Stimulated activated CD4-positive, alpha-beta T cell treated with anti-CD3 and anti-CD28 coated beads, Interleukin-4, amount 100 ng/mL, for 1 hour (primary cell): ENCODE measurements at regions not wholly inside any gene's neighbourhood (a gene's known extent, or its start where the extent isn't known, plus 50 kb on each side); places are given as distances from the start of the nearest gene placed in this dataset.
"Not testable (repeated sequence)": the region's sequence is repeated elsewhere in the genome, so short reads cannot be mapped to it uniquely, and the experiment has no call there.

Source experiments
- DNase-seq: peaks from one replicate; pipeline ENCODE4 v3.0.0-alpha.2; 2020

DNA sequence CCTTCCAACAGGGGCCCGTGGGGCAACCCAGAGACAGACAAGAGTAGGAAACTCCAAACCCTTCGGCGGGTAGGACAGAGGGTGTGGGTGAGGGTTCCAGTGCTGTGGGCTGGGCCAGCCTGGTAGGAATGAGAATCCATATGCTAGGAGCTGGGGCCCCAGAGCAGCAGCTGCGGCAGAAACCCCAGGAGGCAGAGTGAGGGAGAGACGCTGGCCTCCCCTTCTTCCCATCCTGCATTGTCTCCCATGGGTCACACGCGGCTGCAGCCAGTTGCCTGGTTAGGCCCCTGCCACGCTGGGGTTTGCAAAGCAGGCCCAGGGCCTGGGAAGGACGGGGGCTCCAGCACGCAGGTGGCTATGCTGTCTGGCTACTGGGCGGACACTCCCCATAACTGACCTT, 113.1 kb upstream of the CCZ1B start:
- DNase-seq = not testable (repeated sequence)

DNA sequence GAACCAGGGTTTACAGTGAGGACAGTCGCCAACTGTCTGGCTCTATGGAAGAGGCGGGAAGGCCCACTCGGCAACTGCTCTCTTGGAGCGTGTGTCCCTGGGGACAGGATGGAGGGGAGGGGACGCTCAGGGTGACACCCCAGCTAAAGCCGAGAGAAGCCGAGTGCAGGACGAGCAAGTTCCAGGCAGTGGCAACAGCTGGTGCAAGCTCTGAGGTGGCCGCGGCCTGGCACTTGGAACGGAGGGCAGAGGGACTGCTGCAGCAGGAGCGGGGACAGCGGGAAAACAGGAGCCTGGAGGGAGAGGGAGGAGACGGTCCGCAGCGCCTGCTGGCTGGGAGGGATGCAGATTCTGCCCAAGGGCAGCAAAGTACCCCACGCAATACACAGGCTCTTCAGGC, 113.8 kb upstream of the CCZ1B start:
- DNase-seq = not testable (repeated sequence)

DNA sequence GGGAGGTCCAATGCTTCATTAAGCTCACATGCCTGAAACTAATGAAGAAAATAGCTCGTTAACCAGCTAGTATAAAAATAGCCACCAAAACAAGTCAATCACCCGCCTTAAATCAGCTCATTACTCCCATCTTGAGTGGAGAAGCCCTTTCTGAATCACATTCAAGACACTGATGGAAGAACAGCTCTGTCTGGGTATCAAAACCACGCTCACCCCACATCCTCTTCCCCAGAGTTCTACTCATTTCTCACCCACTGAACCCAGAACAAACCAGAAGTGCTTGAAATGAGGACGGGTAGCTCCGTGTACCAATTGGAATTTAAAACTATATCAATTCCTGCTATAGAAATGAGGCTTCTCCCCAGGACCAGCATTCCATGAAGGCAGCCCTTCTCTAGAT, 120.8 kb upstream of the CCZ1B start:
- not testable (repeated sequence) for DNase-seq

DNA sequence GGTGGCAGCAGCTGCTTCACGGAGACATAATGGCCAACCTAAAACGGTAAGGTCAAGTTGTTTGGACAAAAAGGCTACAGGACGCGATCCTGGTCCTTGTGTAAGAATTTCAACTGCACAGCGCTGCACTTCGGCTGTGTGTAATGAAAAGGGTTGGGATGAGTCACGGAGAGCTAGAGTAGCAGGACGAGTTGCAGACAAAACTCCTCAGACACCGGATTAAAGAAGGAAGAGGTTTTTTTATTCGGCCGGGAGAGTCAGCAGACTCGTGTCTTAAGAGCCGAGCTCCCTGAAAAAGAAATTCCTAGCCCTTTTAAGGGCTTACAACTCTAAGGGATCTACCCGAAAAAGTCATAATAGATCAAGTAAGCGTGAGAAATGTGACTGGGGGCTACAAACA, 124.2 kb upstream of the CCZ1B start:
- DNase-seq = not testable (repeated sequence)

DNA sequence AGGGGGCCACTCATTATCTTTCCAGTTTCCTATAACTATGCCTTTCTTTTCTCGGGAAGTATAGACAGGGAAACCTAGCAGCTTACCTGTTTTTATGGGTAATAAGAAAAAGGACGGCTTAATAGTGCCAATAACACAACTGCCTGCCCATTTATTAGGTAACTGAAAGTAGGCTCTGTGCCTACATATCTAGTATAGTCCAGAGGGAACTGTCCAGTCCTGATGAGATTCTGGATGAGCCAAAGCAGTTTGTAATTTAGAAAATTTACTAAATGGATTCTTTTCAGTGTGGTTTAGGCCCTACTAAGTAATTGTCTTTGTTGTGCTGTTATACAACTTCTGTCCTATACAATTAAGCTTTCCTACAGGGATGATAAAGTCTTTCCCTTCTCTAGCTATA, 125.5 kb upstream of the CCZ1B start:
- not testable (repeated sequence) for DNase-seq

DNA sequence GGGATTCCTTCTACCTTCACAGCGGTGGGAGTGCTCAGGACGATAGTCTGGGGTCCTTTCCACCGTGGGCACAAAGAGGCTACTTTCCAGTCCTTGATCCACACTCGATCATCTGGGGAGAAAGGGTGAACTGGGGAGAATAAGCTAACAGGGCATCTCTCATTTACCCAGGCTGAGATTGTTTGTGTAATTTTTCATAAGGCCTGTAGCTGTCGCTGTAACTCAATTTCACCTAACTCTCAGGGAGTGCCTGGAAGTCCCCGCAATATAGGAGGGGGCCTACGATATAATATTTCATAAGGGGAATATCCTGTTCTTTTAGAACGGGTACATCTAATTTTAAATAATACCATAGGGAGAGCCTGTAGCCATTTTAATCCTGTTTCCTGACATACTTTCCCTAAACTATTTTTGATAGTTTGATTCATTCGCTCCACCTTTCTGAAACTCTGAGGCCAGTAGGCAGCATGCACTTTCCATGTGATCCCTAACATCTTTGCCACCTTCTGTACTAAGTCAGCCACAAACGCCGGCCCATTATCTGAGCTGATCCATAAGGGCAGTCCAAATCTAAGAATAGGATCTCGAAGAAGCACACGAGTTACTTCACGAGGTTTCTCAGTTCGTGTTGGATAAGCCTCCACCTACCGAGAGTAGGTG, 127.2 kb upstream of the CCZ1B start:
- not testable (repeated sequence) for DNase-seq

DNA sequence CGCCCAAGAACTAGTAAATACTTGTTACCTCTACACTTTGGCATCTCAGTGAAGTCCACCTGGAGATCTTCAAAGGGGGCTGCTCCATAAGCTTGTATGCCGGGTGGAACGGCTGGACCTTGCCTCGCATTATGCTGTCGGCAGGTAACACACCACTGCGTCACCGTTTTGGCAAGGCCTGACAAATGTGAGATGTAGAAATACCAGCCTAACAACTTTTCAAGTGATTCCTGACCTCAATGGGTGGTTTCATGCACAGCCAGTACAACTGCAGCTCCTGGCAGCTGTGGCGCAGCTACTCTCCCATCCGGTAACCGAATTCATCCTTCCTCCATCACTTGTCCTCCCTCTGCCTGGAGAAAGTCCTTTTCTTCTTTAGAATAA, 127.7 kb upstream of the CCZ1B start:
- not testable (repeated sequence) for DNase-seq

DNA sequence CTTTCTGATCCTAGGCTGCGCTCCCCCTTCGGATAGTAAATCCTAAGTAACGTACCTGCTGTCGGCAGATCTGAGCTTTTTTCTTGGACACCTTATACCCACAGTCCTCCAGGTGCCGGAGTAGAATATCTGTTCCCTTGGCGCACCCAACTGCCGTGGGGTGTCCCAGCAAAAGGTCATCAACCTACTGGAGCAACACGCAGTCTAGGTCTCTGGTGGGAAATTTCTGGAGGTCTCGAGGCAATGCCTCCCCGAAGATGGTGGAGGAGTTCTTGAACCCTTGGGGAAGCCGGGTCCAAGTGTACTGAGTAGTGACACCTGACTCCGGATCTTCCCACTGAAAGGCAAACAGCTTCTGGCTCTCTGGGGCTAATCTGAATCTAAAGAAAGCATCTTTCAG, 129.3 kb upstream of the CCZ1B start:
- DNase-seq = not testable (repeated sequence)

DNA sequence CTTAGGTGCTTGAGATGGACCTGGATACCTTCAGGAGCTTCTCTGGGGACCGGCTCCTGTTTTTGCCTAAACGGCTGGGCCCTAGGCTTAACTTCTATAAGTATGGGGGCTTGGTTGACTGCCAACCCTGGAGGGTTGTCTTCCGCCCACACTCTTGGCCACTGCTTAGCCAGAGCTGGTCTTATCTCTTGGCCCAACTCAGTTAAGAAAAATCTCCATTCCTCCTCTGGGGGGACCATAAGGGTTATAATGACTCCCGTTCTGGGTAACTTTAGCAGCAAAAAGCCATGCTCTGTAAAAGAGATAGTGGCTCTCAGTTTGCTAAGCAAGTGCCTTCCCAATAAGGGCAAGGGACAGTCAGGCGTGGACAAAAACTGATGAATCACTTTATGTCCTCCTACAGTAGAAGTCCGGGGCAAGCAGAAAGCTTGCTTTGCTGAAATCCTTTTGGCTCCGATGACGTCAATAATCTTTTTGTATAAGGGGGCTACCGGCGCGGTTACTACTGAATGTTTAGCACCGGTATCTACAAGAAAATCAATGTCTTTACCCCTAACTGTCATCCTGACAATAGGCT, 130.0 kb upstream of the CCZ1B start:
- DNase-seq = not testable (repeated sequence)

DNA sequence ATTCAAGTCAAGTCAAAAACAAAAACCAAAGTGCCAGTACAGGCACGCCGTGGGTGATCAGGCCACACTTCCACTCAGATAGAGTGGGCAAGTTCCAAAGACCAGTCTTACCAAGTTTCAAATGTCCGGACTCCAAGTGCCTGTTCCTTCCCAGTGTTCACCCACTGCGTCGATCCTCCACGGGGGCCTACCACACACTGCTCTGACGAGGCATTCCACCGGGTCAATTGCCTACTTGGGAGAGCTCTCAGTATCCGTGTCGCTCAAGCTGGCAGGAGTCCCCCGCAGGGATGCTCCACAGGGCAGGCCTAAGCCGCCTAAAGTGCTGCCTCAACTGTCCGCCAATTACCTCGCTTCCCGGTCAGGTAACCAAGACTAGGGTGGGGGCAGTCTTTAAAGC, 132.3 kb upstream of the CCZ1B start:
- not testable (repeated sequence) for DNase-seq

DNA sequence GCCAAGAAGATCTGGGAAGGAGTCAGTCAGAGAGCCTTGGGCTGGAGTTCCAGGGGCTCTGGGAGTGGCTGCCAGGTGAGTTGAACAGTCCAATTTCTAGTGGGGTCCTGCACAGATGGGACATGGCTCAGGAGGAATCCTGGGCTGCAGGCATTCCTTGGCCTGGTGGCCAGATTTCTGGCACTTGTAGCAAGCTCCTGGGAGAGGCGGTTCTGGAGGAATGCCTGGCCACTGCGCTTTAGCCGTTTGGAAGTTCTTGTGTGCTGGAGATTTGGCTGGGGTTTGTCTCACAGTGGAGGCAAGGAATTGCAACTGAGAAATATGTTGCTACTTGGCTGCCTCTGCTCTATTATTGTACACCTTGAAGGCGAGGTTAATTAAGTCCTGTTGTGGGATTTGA, 133.9 kb upstream of the CCZ1B start:
- not testable (repeated sequence) for DNase-seq

DNA sequence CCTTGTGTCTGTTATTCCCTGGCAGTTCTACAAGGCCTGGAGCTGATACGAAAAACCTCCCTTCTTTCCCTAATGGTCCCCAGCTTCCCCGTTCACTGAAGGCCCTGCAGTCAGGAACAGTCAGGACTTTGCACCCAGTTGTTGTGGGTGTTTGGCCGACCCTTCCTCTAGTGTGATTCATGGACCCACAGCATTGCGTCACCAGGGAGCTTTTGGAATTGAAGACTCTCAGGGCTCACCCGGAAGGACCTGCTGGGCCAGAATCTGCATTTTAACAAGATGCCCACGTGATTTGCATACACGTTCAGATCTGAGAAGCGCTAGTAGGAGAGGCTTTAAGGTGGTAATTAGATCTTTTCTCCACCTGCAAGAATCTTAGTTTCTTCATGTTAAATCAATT, 136.8 kb upstream of the CCZ1B start:
- not testable (repeated sequence) for DNase-seq

DNA sequence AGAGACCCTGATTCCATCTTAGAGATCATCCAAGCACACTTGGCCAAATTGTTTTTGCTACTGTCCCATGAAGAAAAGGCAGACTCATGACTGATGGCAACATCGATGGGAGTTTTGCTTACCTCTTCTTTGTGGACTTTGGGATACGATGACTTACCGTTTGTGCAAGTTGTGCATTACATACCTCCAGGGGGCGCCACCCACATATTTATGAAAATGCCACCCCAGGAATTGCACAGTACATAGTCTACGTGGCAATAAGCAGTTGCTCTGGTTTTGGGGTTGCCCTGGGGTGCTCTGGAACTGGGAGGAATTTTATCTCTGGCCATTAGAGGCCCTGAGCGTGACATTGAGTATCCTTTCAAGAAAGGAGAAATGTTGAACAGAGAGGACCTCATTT, 139.0 kb upstream of the CCZ1B start:
- DNase-seq = peak; percentile 61

DNA sequence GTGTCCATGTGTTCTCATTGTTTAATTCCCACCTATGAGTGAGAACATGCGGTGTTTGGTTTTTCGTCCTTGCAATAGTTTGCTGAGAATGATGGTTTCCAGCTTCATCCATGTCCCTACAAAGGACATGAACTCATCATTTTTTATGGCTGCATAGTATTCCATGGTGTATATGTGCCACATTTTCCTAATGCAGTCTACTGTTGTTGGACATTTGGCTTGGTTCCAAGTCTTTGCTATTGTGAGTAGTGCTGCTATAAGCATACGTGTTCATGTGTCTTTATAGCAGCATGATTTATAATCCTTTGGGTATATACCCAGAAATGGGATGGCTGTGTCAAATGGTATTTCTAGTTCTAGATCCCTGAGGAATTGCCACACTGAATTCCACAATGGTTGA, 144.1 kb upstream of the CCZ1B start:
- DNase-seq = not testable (repeated sequence)

DNA sequence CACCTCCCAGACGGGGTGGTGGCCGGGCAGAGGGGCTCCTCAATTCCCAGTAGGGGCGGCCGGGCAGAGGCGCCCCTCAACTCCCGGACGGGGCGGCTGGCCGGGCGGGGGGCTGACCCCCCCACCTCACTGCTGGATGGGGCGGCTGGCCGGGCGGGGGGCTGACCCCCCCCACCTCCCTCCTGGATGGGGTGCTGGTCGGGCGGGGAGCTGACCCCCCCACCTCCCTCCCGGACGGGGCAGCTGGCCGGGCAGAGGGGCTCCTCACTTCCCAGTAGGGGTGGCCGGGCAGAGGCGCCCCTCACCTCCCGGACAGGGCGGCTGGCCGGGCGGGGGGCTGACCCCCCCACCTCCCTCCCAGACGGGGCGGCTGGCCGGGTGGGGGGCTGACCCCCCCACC, 148.8 kb upstream of the CCZ1B start:
- DNase-seq = not testable (repeated sequence)

DNA sequence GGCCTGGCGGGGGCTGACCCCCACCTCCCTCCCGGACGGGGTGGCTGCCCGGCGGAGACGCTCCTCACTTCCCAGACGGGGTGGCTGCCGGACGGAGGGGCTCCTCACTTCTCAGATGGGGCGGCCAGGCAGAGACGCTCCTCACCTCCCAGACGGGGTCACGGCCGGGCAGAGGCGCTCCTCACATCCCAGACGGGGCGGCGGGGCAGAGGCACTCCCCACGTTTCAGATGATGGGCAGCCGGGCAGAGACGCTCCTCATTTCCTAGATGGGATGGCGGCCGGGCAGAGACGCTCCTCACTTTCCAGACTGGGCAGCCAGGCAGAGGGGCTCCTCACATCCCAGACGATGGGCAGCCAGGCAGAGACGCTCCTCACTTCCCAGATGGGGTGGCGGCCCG, 149.3 kb upstream of the CCZ1B start:
- DNase-seq = not testable (repeated sequence)

DNA sequence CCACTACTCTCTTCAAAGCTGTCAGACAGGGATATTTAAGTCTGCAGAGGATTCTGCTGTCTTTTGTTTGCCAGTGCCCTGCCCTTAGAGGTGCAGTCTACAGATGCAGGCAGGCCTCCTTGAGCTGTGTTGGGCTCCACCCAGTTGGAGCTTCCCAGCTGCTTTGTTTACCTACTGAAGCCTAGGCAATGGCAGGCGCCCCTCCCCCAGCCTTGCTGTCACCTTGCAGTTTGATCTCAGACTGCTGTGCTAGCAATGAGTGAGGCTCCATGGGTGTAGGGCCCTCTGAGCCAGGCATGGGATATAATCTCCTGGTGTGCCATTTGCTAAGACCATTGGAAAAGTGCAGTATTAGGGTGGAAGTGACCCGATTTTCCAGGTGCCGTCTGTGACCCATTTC, 151.3 kb upstream of the CCZ1B start:
- not testable (repeated sequence) for DNase-seq

DNA sequence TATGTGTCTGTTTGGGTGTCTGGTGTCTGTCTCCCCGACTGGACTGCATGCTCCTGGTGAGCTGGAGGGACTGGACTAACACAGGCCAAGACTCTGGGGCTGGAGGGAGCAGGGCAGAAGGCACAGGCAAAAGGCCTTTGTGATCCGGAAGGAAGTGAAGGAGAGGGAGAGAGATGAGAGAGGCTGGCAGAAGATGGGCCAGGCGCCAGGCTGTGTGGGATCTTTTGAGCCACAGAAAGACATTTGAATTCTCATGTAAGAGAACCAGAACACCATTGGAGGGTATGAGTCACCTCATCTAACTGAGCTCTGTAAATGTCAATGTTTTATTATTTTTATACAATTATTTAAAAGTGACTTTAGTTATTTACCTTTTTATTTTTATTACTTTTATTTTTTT, 152.3 kb upstream of the CCZ1B start:
- DNase-seq = not testable (repeated sequence)

DNA sequence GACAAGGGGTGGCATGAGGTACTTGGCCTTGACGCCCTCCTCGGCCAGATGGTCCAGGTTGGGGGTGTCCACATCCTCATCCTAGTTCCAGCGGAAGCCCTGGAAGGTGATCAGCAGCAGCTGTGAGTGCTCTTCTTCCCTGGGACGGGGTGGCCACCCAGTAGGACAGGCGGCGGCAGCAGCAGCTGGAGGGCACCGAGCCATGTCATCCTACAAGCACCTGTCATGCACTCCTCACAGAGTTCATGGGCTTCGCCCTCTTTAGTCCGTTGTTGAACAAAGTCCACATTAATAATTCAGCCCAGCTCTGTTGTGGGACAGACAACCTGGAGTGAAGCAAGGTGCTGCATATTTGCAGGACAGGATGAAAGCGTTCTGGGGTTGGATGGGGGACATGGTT, 153.4 kb upstream of the CCZ1B start:
- DNase-seq = not testable (repeated sequence)

DNA sequence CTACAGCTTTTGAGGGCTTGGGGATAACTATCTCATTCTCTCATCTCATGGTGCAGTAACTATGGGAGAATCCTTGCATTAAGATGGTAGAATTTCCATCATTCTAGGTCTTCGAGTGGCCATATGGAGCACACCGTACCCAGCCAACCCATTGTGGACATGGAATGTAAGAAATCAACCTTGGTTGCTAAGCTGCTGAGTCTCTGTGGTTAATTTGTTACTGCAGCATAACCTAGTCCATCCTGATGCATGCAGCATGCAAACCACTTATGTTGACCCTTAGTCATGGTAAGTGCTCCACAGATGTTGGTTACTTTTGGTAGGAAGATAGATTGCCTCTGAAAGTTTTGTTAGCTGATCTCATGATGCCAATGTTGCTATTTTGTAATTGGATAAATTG, 156.3 kb upstream of the CCZ1B start:
- DNase-seq = not testable (repeated sequence)

DNA sequence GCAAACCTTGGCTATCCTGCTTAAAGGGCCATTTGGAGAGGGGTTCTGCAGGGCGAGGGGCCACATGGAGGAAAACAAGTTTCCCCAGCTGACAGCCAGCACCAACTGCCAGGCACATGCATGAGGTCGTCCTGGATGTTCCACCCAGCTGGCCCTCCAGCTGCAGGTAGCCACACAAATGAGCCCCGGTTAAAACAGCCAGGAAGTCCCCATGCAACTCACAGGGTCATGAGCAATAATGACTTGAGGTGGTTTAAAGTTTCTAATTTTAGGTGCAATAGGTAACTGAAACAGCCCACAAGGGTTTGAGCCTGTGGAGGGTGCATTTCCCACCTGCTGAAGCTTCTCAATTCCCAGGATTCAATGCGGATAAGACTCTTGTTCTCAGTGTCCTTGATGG, 160.8 kb upstream of the CCZ1B start:
- DNase-seq = not testable (repeated sequence)

DNA sequence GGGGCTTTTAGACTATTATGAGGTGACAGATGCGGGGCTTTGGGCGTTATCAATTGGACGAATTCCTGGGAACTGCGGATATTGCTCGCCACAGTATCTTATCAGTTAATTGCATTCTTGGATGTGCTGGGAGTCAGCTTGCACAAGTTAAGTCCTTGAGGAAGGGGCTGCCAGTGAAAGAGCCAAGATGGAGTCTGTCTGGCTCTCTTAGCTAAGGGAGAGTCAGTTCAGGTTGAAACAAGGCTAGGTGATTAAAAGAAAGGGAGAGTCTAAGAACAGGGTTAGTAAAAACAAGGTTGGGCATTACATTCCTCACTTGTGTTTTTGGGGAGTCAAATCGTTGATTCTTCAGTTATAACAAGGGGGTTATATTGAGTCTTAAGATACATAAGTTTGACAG, 162.5 kb upstream of the CCZ1B start:
- DNase-seq = not testable (repeated sequence)

DNA sequence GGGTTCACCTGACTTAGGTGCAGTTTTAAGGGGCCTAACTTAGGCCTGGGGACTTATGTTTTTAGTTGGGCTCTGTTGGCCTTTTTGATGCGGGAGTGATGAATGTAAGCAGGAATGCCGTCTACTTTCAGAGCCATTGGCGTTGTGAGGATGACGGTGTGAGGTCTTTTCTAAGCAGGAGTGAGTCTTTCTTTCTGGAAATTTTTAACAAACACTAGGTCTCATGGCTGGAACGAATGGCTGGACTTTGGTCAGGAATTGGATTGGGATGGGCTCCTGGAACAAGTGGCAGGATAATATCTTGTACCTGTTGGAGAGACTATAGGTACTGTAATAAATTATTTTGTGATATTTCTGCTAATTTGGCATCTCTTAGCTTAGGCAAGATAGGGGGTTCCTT, 163.9 kb upstream of the CCZ1B start:
- DNase-seq = not testable (repeated sequence)

DNA sequence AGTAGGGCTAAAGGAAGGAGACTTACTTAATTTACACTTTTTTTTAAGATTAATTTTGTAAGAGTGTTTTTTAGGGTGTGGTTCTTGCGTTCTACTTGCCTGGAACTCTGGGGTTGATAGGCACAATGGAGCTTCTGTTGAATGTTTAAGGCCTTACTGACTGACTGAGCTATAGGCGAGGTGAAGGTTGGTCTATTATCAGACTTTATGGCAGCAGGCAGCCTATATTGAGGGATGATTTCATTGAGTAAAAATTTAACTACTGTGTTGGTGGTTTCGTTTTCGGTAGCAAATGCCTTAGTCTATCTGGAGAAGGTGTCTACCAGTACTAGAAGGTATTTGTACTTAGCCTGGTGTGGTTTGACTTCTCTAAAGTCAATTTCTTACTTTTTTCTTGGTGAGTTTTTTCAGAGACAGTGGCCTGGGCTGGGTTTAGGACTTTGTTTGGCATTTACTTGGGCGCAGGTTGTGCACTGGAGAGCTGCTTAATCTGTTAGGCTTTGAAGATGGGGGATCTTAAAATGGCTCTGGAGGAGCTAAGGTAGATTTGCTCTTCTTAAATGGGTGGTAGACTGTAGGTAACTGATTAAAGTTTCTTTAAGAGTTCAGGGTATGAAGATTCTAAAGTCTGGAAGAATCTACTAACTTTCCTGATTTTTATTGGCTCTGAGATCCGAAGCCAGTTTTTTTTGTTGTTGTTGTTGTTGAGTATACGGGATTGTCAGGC, 164.5 kb upstream of the CCZ1B start:
- not testable (repeated sequence) for DNase-seq
